ENCODE measurements at regions not wholly inside any gene's neighbourhood (a gene's known extent, or its start where the extent isn't known, plus 50 kb on each side); places are given as distances from the start of the nearest gene placed in this dataset.

- H3K4me3 ChIP-seq (ENCODE audit: low read length): no peak overlapping the region
- no peak for DNase-seq (ENCODE audit: low read depth)
- no peak for TF ChIP-seq CTCF (conservative IDR thresholded peaks at IDR 0.05; ENCODE audit: low read length)
Measured at GRCh38 chr2:21330786-21331391, 207.1 kb downstream of the TDRD15 start.

GRCh38 chr2:21331625-21332370, 208.0 kb downstream of the TDRD15 start:
- no peak for DNase-seq (ENCODE audit: low read depth)
- no peak for TF ChIP-seq CTCF (conservative IDR thresholded peaks at IDR 0.05; ENCODE audit: low read length)

GRCh38 chr2:21332993-21333625, 209.3 kb downstream of the TDRD15 start:
- TF ChIP-seq CTCF (conservative IDR thresholded peaks at IDR 0.05; ENCODE audit: low read length): no peak
- no peak for DNase-seq (ENCODE audit: low read depth)
- no peak overlapping the region for H3K4me3 ChIP-seq (ENCODE audit: low read length)

More at GRCh38 chr2:21331625-21332370, 208.0 kb downstream of the TDRD15 start:
- no peak overlapping the region for H3K4me3 ChIP-seq (ENCODE audit: low read length)

GRCh38 chr2:21333684-21334083, 209.9 kb downstream of the TDRD15 start:
- no peak for DNase-seq (ENCODE audit: low read depth)
- no peak for TF ChIP-seq CTCF (conservative IDR thresholded peaks at IDR 0.05; ENCODE audit: low read length)
- no peak overlapping the region for H3K4me3 ChIP-seq (ENCODE audit: low read length)

GRCh38 chr2:21346984-21347383, 223.2 kb downstream of the TDRD15 start:
- no peak for TF ChIP-seq CTCF (conservative IDR thresholded peaks at IDR 0.05; ENCODE audit: low read length)
- H3K4me3 ChIP-seq (ENCODE audit: low read length): no peak overlapping the region
- DNase-seq (ENCODE audit: low read depth): no peak

GRCh38 chr2:21353879-21354679, 230.3 kb downstream of the TDRD15 start:
- no peak for DNase-seq (ENCODE audit: low read depth)
- no peak for TF ChIP-seq CTCF (conservative IDR thresholded peaks at IDR 0.05; ENCODE audit: low read length)
- H3K4me3 ChIP-seq (ENCODE audit: low read length): no peak overlapping the region

All from AG10803 (cell line).